Lower leg skin (tissue), 3 donors: ENCODE measurements at regions not wholly inside any gene's neighbourhood (a gene's known extent, or its start where the extent isn't known, plus 50 kb on each side); places are given as distances from the start of the nearest gene placed in this dataset.

ENCODE experiments used
- CTCF ChIP-seq, 3 donors: fragments of 450-650 bp; IDR thresholded peaks; one replicate each; pipeline ENCODE4 v1.5.1; 2016; ENCODE audit warnings: antibody characterized with exemption in 3 of 3, mild to moderate bottlenecking in 3 of 3, moderate library complexity in 2 of 3
- POLR2A ChIP-seq, 2 donors: fragments of 450-650 bp; IDR thresholded peaks; one replicate each; pipeline ENCODE4 v1.6.1; 2016 to 2017; ENCODE audit warnings: antibody characterized with exemption in 2 of 2, mild to moderate bottlenecking in 1 of 2, moderate library complexity in 1 of 2

GRCh38 chr3:194200422-194201081 is 64.6 kb downstream of the HES1 start:
- TF ChIP-seq CTCF (IDR thresholded peaks at IDR 0.05) (no peak), POLR2A (IDR thresholded peaks at IDR 0.05) (no peak)
